IMR-90 (cell line): ENCODE measurements at regions not wholly inside any gene's neighbourhood (a gene's known extent, or its start where the extent isn't known, plus 50 kb on each side); places are given as distances from the start of the nearest gene placed in this dataset.

ENCODE experiments used
- ATAC-seq: fragments of 200-7000 bp; cut with Tn5 transposase; 2 replicates; pipeline ENCODE4 v1.9.1; 2020; ENCODE audit warnings: low read depth, mild to moderate bottlenecking, moderate library complexity
- BruUV-seq: library from RNA; stranded (reverse); fragments of 400-500 nt; replicated peaks from 2 replicates; lab custom pipeline; 2021; lab: Mats Ljungman, UMichigan
- CTCF ChIA-PET: fragments of 300-600 bp; formaldehyde crosslinking; extraction: SDS; loops from one replicate; lab custom pipeline; 2021; ENCODE audit warnings: antibody characterized with exemption; lab: Yijun Ruan, JAX
- POLR2A ChIA-PET: fragments of 300-600 bp; sonication (Branson Sonifier 250); formaldehyde crosslinking; loops from one replicate; lab custom pipeline; 2022; ENCODE audit warnings: antibody characterized with exemption; ENCODE audit not compliant: unreplicated experiment; lab: Charles Lee
- DNase-seq: peaks from one replicate; pipeline ENCODE4 v3.0.0; 2013
- H2AFZ ChIP-seq: replicated peaks from 2 replicates; pipeline ENCODE3; 2013; ENCODE audit warnings: low read length, mild to moderate bottlenecking; ENCODE audit not compliant: poor library complexity
- H2AK5ac ChIP-seq: 2 replicates; pipeline ENCODE4 v1.6.1; 2013; ENCODE audit warnings: low read depth, low read length, inconsistent platforms
- H2AK9ac ChIP-seq: replicated peaks from 2 replicates; pipeline ENCODE3; 2013; ENCODE audit warnings: mild to moderate bottlenecking, low read depth, low read length, moderate library complexity; ENCODE audit not compliant: poor library complexity
- H2BK120ac ChIP-seq: 2 replicates; pipeline ENCODE4 v1.6.1; 2013; ENCODE audit warnings: low read depth, low read length, inconsistent platforms
- H2BK15ac ChIP-seq: 3 replicates; pipeline ENCODE4 v1.6.1; 2013; ENCODE audit warnings: low read depth, low read length, inconsistent platforms
- H2BK20ac ChIP-seq: 2 replicates; pipeline ENCODE4 v1.6.1; 2013; ENCODE audit warnings: low read depth, mild to moderate bottlenecking, inconsistent platforms, low read length, moderate library complexity
- H2BK5ac ChIP-seq: 2 replicates; pipeline ENCODE4 v1.6.1; 2013; ENCODE audit warnings: mild to moderate bottlenecking, low read depth, low read length, inconsistent platforms; ENCODE audit not compliant: poor library complexity, severe bottlenecking
- H3K14ac ChIP-seq: replicated peaks from 2 replicates; pipeline ENCODE4 v1.6.1; 2013; ENCODE audit warnings: low read depth, low read length, inconsistent platforms
- H3K18ac ChIP-seq: 2 replicates; pipeline ENCODE4 v1.6.1; 2013; ENCODE audit warnings: low read depth, low read length, control low read depth
- H3K23ac ChIP-seq: 2 replicates; pipeline ENCODE4 v1.6.1; 2013; ENCODE audit warnings: low read depth, low read length, inconsistent platforms
- H3K27ac ChIP-seq: 2 replicates; pipeline ENCODE4 v1.5.1; 2013; ENCODE audit warnings: mild to moderate bottlenecking, control low read depth, low read length; ENCODE audit not compliant: insufficient read depth
- H3K27me3 ChIP-seq: 2 replicates; pipeline ENCODE4 v1.6.1; 2013; ENCODE audit warnings: low read length; ENCODE audit not compliant: control insufficient read depth, insufficient read depth
- H3K36me3 ChIP-seq: 2 replicates; pipeline ENCODE4 v1.6.1; 2013; ENCODE audit warnings: low read length, mixed read lengths; ENCODE audit not compliant: control insufficient read depth, insufficient read depth
- H3K4ac ChIP-seq: 2 replicates; pipeline ENCODE4 v1.6.1; 2013; ENCODE audit warnings: low read depth, low read length, inconsistent platforms
- H3K4me1 ChIP-seq: 2 replicates; pipeline ENCODE4 v1.6.1; 2013; ENCODE audit warnings: low read length, mixed read lengths; ENCODE audit not compliant: control insufficient read depth, insufficient read depth
- H3K4me2 ChIP-seq: 2 replicates; pipeline ENCODE4 v1.6.1; 2013; ENCODE audit warnings: low read depth, mild to moderate bottlenecking, control low read depth, low read length, moderate library complexity
- H3K4me3 ChIP-seq: 2 replicates; pipeline ENCODE4 v1.5.1; 2013; ENCODE audit warnings: low read depth, mild to moderate bottlenecking, control low read depth, low read length, moderate library complexity; ENCODE audit not compliant: insufficient read depth
- H3K56ac ChIP-seq: 2 replicates; pipeline ENCODE4 v1.6.1; 2013; ENCODE audit warnings: low read length, inconsistent platforms; ENCODE audit not compliant: insufficient read depth; ENCODE audit errors: extremely low read depth
- H3K79me1 ChIP-seq, 2 experiments: 2 replicates each; pipeline ENCODE4 v1.6.1; 2013; ENCODE audit warnings: low read length in 2 of 2, inconsistent platforms in 1 of 2, low read depth in 1 of 2
- H3K9ac ChIP-seq: 2 replicates; pipeline ENCODE4 v1.6.1; 2013; ENCODE audit warnings: low read depth, low read length, control low read depth
- H3K9me1 ChIP-seq: 2 replicates; pipeline ENCODE4 v1.6.1; 2013; ENCODE audit warnings: low read length, inconsistent platforms; ENCODE audit not compliant: insufficient read depth
- H3K9me3 ChIP-seq: 2 replicates; pipeline ENCODE4 v1.6.1; 2013; ENCODE audit warnings: low read length; ENCODE audit not compliant: control insufficient read depth, insufficient read depth
- H4K20me1 ChIP-seq: 2 replicates; pipeline ENCODE4 v1.6.1; 2013; ENCODE audit warnings: low read length, inconsistent platforms; ENCODE audit not compliant: insufficient read depth
- H4K5ac ChIP-seq: 2 replicates; pipeline ENCODE4 v1.6.1; 2013; ENCODE audit warnings: mild to moderate bottlenecking, low read depth, low read length, control low read depth
- H4K8ac ChIP-seq, 2 experiments: 2 replicates each; pipeline ENCODE4 v1.6.1; 2013; ENCODE audit warnings: low read depth in 2 of 2, low read length in 2 of 2, control low read depth in 1 of 2, inconsistent platforms in 1 of 2
- H4K91ac ChIP-seq: 2 replicates; pipeline ENCODE4 v1.6.1; 2013; ENCODE audit warnings: low read depth, low read length, inconsistent platforms; ENCODE audit not compliant: insufficient read depth
- CTCF ChIP-seq: conservative IDR thresholded peaks from 2 replicates; pipeline ENCODE4 v1.5.1; 2012; ENCODE audit warnings: mild to moderate bottlenecking, low read depth, low read length, improper control_type of control experiment
- ELK1 ChIP-seq: fragments of 150-350 bp; IDR thresholded peaks from 2 replicates; pipeline ENCODE4 v1.6.1; 2016; ENCODE audit warnings: low read depth, mild to moderate bottlenecking, low read length, moderate library complexity, borderline replicate concordance
- FOS ChIP-seq: fragments of 150-350 bp; IDR thresholded peaks from 2 replicates; pipeline ENCODE4 v1.6.1; 2016; ENCODE audit warnings: low read depth, low read length
- MAFK ChIP-seq: IDR thresholded peaks from 2 replicates; pipeline ENCODE4 v1.6.1; 2012; ENCODE audit warnings: low read depth, low read length, improper control_type of control experiment
- MAZ ChIP-seq: IDR thresholded peaks from 2 replicates; pipeline ENCODE4 v1.6.1; 2012; ENCODE audit warnings: low read depth, mild to moderate bottlenecking, low read length, improper control_type of control experiment, moderate library complexity, borderline replicate concordance
- MXI1 ChIP-seq: IDR thresholded peaks from 2 replicates; pipeline ENCODE4 v1.6.1; 2012; ENCODE audit warnings: low read depth, mild to moderate bottlenecking, low read length, moderate library complexity, borderline replicate concordance
- RAD21 ChIP-seq: IDR thresholded peaks from 2 replicates; pipeline ENCODE4 v1.6.1; 2012; ENCODE audit warnings: low read length, improper control_type of control experiment
- RFX5 ChIP-seq: IDR thresholded peaks from 2 replicates; pipeline ENCODE4 v1.8.0; 2012; ENCODE audit warnings: low read depth, mild to moderate bottlenecking, low read length, moderate library complexity
- SMC3 ChIP-seq: fragments of 150-350 bp; IDR thresholded peaks from 2 replicates; pipeline ENCODE4 v1.6.1; 2016; ENCODE audit warnings: low read depth, mild to moderate bottlenecking, antibody characterized with exemption, low read length, moderate library complexity
- WGBS, 2 experiments: methylation state at CpG; one replicate each; pipeline versions ENCODE4 v1.1.5 to v1.1.7; 2013; ENCODE audit warnings: missing lambda C conversion rate in 2 of 2; ENCODE audit not compliant: insufficient read length in 1 of 2; ENCODE audit errors: extremely low coverage in 2 of 2; 5-methylcytosine and 5-hydroxymethylcytosine counted together
- dilution Hi-C: fragments of 300-500 bp; cut with HindIII; formaldehyde crosslinking; loops from one replicate; pipeline ENCODE4 v1.14.3; 2018; ENCODE audit warnings: low sequenced_read_pairs; ENCODE audit not compliant: unreplicated experiment
- in situ Hi-C: fragments of 300-500 bp; cut with MboI; formaldehyde crosslinking; loops from 3 replicates; pipeline ENCODE4 v1.14.3; 2019; ENCODE audit warnings: low sequenced_read_pairs, inconsistent platforms, mixed read lengths
- intact Hi-C: fragments of 100-400 bp; cut with micrococcal nuclease; formaldehyde crosslinking; loops from 2 replicates; pipeline ENCODE4 v1.10.0; 2022
- TF ChIP-seq, protein P1 (sequence below): fragments of 150-350 bp; IDR thresholded peaks from 2 replicates; pipeline ENCODE4 v1.6.1; 2017; ENCODE audit warnings: mild to moderate bottlenecking, antibody characterized with exemption, low read length, low read depth

- H3K4me2 ChIP-seq, result no peak overlapping the region
- H3K79me1 ChIP-seq, result no peaks in the 10 kb centered on the region
- no peak overlapping the region; the same call in 2 of the 3 replicates for H2BK15ac ChIP-seq
- no peak overlapping the region for H2AK9ac ChIP-seq
- no TSS peak for BruUV-seq
- H3K4me3 ChIP-seq, result no peak overlapping the region
- H3K9me1 ChIP-seq, result no peaks in the 10 kb centered on the region
- DNase-seq (no peak), ATAC-seq (no peak)
- no peak overlapping the region for H4K91ac ChIP-seq
- intact Hi-C loops (no loop called here), in situ Hi-C loops (no loop called here), dilution Hi-C loops (no loop called here)
- TF ChIP-seq MAFK (no peak), RFX5 (no peak), MXI1 (no peak), FOS (no peak), CTCF (no peak), SMC3 (no peak), RAD21 (no peak), ELK1 (no peak), MAZ (no peak)
- TF ChIP-seq, protein P1, sequence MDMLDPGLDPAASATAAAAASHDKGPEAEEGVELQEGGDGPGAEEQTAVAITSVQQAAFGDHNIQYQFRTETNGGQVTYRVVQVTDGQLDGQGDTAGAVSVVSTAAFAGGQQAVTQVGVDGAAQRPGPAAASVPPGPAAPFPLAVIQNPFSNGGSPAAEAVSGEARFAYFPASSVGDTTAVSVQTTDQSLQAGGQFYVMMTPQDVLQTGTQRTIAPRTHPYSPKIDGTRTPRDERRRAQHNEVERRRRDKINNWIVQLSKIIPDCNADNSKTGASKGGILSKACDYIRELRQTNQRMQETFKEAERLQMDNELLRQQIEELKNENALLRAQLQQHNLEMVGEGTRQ, result no peak
- no peaks in the 10 kb centered on the region for H4K20me1 ChIP-seq
- ChIA-PET POLR2A (interaction anchor here (0.6 kb wide), 1 partner anchor 15 kb away, joined by 3 read pairs; no protein-coding TSS in a partner anchor), CTCF (no interaction called here)
- no peak overlapping the region for H3K18ac ChIP-seq
- H3K27me3 ChIP-seq, result no peaks in the 10 kb centered on the region
- H3K4ac ChIP-seq, result no peak overlapping the region
- H3K4me1 ChIP-seq, result 0 out of 2 replicates have a peak, but pooled peaks cover 3% of the 10 kb centered on the region
- no peak overlapping the region for H3K23ac ChIP-seq
- H4K8ac ChIP-seq, result no peak overlapping the region
- no peak overlapping the region for H3K27ac ChIP-seq
- no peak overlapping the region for H3K14ac ChIP-seq
- no peak overlapping the region for H3K56ac ChIP-seq
- 96% methylated on average over 11 of the region's 12 CpGs; no CpG with 5 or more reads in 1 of the 2 experiments for WGBS, 2 experiments
- H3K9me3 ChIP-seq, result no peaks in the 10 kb centered on the region
- 0 out of 2 replicates have a peak overlapping the region, but pooled peaks have one; percentile 26 for H2AK5ac ChIP-seq
- no peak overlapping the region for H2BK5ac ChIP-seq
- no peak overlapping the region for H2BK120ac ChIP-seq
- no peak overlapping the region for H4K5ac ChIP-seq
- no peak overlapping the region for H3K9ac ChIP-seq
- H2AFZ ChIP-seq, result no peak overlapping the region
- no peak overlapping the region for H2BK20ac ChIP-seq
- H3K36me3 ChIP-seq, result no peaks in the 10 kb centered on the region
Observed at GRCh38 chr14:50051106-50051505, 65.3 kb downstream of the VCPKMT start.
